Right cardiac atrium (tissue), 5 donors: ENCODE measurements at regions not wholly inside any gene's neighbourhood (a gene's known extent, or its start where the extent isn't known, plus 50 kb on each side); places are given as distances from the start of the nearest gene placed in this dataset.

ENCODE experiments used
- ATAC-seq, 2 donors: fragments of 200-7000 bp; cut with Tn5 transposase; one replicate each; pipeline versions ENCODE4 v1.8.0 to v1.9.1; 2020; ENCODE audit warnings: moderate library complexity in 2 of 2, mild to moderate bottlenecking in 1 of 2
- DNase-seq, 3 donors: peaks; one replicate each; pipeline ENCODE4 v3.0.0-alpha.2; 2020
- H3K27ac ChIP-seq: one replicate; pipeline ENCODE4 v1.5.1; 2013; ENCODE audit warnings: mild to moderate bottlenecking, low read length, control low read depth, moderate library complexity
- H3K27me3 ChIP-seq: one replicate; pipeline ENCODE4 v1.6.1; 2013; ENCODE audit not compliant: control insufficient read depth, insufficient read depth
- H3K4me1 ChIP-seq: one replicate; pipeline ENCODE4 v1.6.1; 2013; ENCODE audit warnings: low read length; ENCODE audit not compliant: control insufficient read depth, insufficient read depth
- H3K4me3 ChIP-seq: one replicate; pipeline ENCODE4 v1.5.1; 2013; ENCODE audit warnings: low read length, control low read depth
- H3K9me3 ChIP-seq: one replicate; pipeline ENCODE4 v1.6.1; 2013; ENCODE audit warnings: low read length; ENCODE audit not compliant: control insufficient read depth
- WGBS: extraction: QIAGEN DNeasy Blood & Tissue Kit; methylation state at CpG from one replicate; pipeline ENCODE4 v1.1.7; 2013; 5-methylcytosine and 5-hydroxymethylcytosine counted together
- intact Hi-C, 4 donors: fragments of 100-400 bp; cut with DNase I; formaldehyde crosslinking; loops; one replicate each; pipeline versions ENCODE4 v1.11.0 to v1.14.0; 2022 to 2023
- donor health status: healthy with polysubstance abuse.
- donor health status: DM: no; HTN: yes; CAD: no.
- donor health status: DM: no; HTN: no; CAD: no.
- donor health status: DM: no; HTN: yes; CAD: no; lungs with severe emphysema.
- donor health status: DM: yes; HTN: yes; CAD: no.

DNA sequence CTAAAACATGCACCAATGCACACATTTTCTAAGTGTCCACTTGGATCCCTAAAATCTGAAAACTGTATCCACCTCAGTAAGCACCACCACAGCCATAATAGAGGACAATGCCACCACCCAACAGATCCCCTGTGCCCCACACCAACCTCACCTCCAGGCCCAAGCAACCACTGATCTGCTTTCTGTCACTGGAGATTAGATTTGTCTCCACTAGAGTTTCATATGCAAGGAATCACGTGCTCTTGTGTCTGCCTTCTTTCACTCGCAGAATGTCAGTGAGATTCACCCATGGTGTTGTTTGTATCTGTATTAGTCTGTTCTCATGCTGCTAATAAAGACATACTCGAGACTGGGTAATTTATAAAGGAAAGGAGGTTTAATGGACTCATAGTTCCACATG, 216.1 kb upstream of the WWC1 start:
- H3K9me3 ChIP-seq: no peaks in the 10 kb centered on the region
- intact Hi-C loops: no loop called here
- no peak overlapping the region for H3K4me3 ChIP-seq
- DNase-seq (no peak), ATAC-seq (no peak)
- 70% methylated on average over 3 of the region's 3 CpGs for WGBS
- no peaks in the 10 kb centered on the region for H3K27me3 ChIP-seq
- H3K4me1 ChIP-seq: no peaks in the 10 kb centered on the region
- H3K27ac ChIP-seq: no peak overlapping the region

DNA sequence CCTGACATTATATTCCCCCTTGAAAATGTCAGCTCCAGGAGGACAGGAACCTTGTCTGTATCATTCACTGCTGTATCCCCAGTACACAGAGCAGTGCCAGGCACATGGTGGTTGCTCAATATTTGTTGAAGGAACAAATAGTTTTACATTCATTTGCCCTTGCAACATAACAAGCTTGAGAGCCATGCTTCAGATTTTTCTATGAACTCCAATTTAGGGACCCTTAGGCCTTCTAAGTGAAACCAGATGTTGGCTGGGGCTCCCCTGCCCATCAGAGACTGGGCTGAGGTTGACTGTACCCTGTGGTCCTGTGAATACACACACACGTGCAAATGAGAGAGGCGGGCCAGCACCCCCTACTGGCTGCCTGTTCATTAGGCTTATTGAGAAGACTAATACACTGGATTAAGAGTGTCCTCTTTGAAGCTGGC, 214.9 kb upstream of the WWC1 start:
- Histone ChIP-seq H3K9me3 (no peaks in the 10 kb centered on the region), H3K4me1 (no peaks in the 10 kb centered on the region), H3K27me3 (no peaks in the 10 kb centered on the region), H3K27ac (no peak overlapping the region), H3K4me3 (no peak overlapping the region)
- WGBS: 49% methylated on average over 2 of the region's 2 CpGs
- DNase-seq: peak; percentile 28 to 49 (median 48)
- peak; percentile 47 to 62 for ATAC-seq
- intact Hi-C loops: no loop called here

DNA sequence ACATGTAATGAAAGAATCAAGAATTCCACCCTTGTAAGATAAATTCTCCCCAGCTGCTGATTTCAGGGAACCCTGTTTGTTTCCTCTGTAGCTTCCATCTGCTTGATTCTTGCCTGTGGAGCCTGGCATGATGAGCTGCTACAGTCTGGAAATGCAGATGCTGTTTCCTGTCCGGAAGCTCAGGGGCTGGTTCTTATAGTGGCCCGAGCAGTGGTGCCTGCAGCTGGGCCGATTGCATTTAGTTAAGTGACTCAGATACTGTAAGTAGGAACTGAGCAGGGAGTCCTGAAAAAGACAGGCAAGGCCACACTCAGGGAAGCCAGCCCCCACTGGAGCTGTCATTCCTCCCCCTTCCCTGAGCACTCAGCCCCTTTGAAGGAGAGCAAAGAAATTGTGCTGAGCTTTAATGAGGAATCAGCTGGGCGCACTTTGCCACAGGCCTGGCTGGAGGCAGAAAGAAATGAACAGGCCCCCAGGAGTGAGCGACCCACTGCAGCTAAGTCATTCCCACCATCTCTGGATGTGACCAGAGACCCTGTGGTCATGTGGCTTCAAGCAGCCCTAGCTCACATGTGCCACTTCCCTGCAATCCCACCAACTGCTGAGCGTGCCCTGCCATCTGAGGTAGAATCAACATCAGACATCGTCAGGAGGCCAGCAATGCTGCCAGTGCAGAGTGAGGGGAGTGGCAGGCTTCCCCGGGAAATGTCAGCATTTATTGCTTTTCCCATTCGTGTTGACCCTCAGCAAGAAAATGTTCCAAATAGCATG, 206.0 kb upstream of the WWC1 start:
- H3K27ac ChIP-seq: no peak overlapping the region
- intact Hi-C loops: no loop called here
- H3K4me3 ChIP-seq: no peak overlapping the region
- 62% methylated on average over 9 of the region's 9 CpGs for WGBS
- DNase-seq (no peak), ATAC-seq (no peak)
- no peaks in the 10 kb centered on the region for H3K27me3 ChIP-seq
- H3K4me1 ChIP-seq: peaks cover 3% of the 10 kb centered on the region
- no peaks in the 10 kb centered on the region for H3K9me3 ChIP-seq

- 53% methylated on average over 11 of the region's 11 CpGs for WGBS
- no peak overlapping the region for H3K4me3 ChIP-seq
- H3K27me3 ChIP-seq: no peaks in the 10 kb centered on the region
- peaks cover 3% of the 10 kb centered on the region for H3K4me1 ChIP-seq
- DNase-seq: no peak
- H3K27ac ChIP-seq: no peak overlapping the region
- intact Hi-C loops: no loop called here
- H3K9me3 ChIP-seq: no peaks in the 10 kb centered on the region
- ATAC-seq: no peak
Measured at GRCh38 chr5:168086104-168086610, 205.3 kb upstream of the WWC1 start.

DNA sequence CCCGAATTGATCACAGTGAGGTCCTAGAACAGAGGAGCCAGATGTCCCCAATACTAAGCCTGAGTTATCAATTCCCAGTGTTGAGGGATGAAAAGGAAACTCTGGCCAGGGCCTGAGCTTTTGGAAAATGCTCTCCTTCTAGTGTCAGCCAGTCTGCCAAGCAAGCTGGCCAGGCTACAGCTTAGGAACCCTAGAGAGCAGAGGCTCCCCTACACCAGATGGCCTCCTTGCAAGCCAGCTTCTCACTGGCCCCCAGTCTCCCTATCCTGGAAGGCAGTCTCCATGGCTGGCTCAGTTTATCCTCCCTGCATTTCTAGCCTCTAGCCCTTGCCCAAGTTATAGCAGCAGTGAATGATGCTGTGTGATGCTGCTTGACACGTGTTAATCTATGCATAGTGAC, 204.7 kb upstream of the WWC1 start:
- no peak for DNase-seq
- WGBS: 61% methylated on average over 2 of the region's 2 CpGs
- no peak overlapping the region for H3K27ac ChIP-seq
- peaks cover 3% of the 10 kb centered on the region for H3K4me1 ChIP-seq
- no peak overlapping the region for H3K4me3 ChIP-seq
- H3K27me3 ChIP-seq: no peaks in the 10 kb centered on the region
- intact Hi-C loops: no loop called here
- no peak for ATAC-seq
- no peaks in the 10 kb centered on the region for H3K9me3 ChIP-seq

- Histone ChIP-seq H3K4me1 (peaks cover 3% of the 10 kb centered on the region), H3K27me3 (no peaks in the 10 kb centered on the region), H3K9me3 (no peaks in the 10 kb centered on the region), H3K4me3 (no peak overlapping the region), H3K27ac (no peak overlapping the region)
- 82% methylated on average over 13 of the region's 13 CpGs for WGBS
- no peak for ATAC-seq
- no peak for DNase-seq
- intact Hi-C loops: no loop called here
Measured at GRCh38 chr5:168088410-168089173, 202.9 kb upstream of the WWC1 start.

DNA sequence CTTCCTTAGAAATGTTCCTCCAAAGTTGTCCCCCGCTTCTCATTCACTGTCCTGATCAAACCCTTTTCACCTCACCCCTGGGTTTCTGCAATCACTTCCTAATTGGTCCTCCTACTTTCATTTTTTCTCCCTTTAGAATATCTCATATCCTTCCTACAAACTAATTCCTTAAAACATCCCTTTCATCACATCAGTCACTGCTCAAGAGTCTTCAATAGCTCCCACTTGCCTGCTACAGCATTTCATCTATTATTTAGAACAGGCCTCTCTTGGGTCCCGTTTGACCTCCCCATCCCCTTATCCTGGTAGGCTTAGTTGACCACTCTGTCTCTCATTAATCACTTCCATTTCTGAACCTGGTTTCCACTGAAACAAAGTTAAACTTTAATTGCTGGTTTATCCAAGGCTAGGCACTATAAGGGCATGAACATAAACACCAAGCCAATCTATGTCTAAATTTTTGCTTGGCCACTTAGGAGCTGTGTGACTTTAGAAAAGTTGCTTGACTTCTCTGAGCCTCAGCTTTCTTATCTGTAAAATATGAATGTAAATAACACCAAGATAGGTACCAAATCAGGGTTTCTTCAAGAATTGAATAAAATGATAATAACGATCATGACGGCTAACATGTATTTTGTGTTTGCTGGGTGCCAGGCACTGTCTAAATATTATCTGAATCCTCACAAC, 202.1 kb upstream of the WWC1 start:
- ATAC-seq (no peak), DNase-seq (no peak)
- no peak overlapping the region for H3K4me3 ChIP-seq
- H3K27ac ChIP-seq: no peak overlapping the region
- 91% methylated on average over 4 of the region's 4 CpGs for WGBS
- no peaks in the 10 kb centered on the region for H3K9me3 ChIP-seq
- H3K27me3 ChIP-seq: no peaks in the 10 kb centered on the region
- peaks cover 3% of the 10 kb centered on the region for H3K4me1 ChIP-seq
- intact Hi-C loops: no loop called here

DNA sequence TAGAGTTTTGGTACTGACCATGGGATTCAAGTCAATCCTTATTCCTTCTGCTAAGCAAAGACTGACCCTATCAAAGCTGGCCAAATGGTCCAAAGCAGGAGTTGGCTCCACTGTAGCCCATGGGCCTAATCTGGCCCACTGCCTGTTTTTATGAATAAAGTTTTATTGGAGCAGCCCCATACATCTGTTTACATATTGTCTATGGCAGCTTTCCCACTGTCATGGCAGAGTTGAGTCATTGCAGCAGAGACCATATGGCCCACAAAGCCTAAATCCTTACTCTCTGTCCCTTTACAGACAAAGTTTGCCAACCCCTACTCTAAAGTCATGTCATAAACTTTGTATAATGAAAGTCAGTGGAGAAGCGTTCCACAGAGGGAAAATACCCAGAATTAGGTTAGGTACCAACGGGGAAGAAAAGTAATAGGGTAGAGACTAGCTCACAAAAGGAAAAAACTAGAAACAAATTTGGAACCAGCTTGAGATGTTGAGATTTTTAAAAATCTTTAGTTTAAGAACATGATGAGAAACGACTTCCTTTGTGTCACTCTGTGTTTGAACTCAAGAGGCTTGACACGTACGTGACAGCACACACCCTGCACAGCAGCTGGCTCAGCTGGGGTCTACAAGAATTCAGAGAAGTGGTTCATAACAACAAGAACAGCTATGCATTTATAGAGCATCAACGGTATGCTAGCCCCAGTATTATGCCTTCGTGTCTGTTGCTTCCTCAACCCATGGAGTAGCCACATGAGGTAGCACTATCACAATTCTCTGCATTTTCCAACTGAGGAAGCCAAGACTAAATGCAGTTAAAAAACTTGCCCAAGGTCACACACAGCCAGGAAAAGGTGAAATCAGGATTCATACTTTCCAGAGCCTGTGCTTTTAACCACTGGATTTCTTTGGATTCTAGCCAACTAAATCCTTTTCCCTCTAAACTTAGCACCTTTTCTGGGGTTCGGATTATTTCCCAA, 198.9 kb upstream of the WWC1 start:
- Histone ChIP-seq H3K9me3 (no peaks in the 10 kb centered on the region), H3K27me3 (no peaks in the 10 kb centered on the region), H3K4me3 (no peak overlapping the region), H3K27ac (no peak overlapping the region), H3K4me1 (no peaks in the 10 kb centered on the region)
- WGBS: 81% methylated on average over 8 of the region's 8 CpGs
- intact Hi-C loops: no loop called here
- ATAC-seq (peak in 1 of 2 donors; percentile 52), DNase-seq (no peak)

DNA sequence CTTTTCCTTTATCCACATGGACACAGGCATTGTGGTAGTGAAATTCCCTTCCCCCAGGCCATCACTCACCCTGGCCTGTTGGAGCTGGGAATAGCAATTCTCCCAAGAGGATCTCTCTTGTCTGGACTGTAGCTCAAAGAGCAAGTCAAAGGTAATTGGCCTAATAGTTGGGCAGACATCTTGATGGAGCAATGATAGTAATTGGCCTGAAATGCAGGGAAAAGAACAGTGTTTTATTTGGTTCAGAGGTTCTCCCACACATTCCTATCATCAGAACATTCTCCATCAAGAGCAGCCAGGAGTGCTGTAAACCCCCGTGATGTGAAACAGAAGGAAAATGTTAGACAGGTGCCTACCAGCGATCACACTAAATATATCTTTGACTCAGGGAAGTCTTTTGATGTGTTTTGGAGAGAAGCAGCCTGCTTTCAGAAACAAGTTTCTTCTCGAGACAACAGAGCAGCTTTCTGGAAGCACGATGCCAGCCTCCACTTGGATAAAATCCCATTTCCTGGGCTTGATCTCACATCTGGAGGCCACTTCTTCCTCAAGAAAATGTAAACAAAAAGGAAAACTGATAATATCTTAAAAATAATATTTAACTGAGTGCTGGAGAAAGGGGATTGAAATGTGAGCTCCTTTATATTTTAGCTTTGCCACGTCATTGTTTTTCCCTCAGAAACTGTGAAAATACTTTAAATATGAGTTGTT, 198.1 kb upstream of the WWC1 start:
- Histone ChIP-seq H3K4me1 (no peaks in the 10 kb centered on the region), H3K27me3 (no peaks in the 10 kb centered on the region), H3K4me3 (no peak overlapping the region), H3K27ac (no peak overlapping the region), H3K9me3 (no peaks in the 10 kb centered on the region)
- ATAC-seq (no peak), DNase-seq (no peak)
- WGBS: 46% methylated on average over 5 of the region's 5 CpGs
- intact Hi-C loops: no loop called here

DNA sequence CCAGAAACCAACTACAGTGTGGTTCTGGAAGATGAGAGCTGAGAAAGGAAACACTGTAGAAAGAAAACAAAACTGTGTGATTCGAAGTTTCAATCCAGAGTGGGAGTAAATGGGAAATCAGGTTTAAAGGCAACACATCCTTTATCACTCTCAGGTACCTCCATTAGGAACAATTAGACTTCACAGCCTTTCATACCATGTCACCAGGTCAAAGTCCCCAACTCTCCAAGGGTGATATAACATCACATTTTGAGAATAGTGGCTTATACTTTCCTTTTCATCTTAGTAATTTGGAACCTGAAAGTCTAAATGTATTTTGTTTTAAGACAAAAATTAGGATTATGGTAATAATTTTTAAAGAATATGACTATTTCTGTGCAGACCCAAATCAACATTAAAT, 194.9 kb upstream of the WWC1 start:
- no peak overlapping the region for H3K4me3 ChIP-seq
- intact Hi-C loops: no loop called here
- H3K27ac ChIP-seq: no peak overlapping the region
- no peak for DNase-seq
- ATAC-seq: no peak
- no peaks in the 10 kb centered on the region for H3K4me1 ChIP-seq
- WGBS: 65% methylated on average over 1 of the region's 1 CpG
- H3K9me3 ChIP-seq: no peaks in the 10 kb centered on the region
- H3K27me3 ChIP-seq: no peaks in the 10 kb centered on the region
